ENCODE measurements at regions not wholly inside any gene's neighbourhood (a gene's known extent, or its start where the extent isn't known, plus 50 kb on each side); places are given as distances from the start of the nearest gene placed in this dataset.

- WGBS, 3 donors, result 84 to 87% (median 87%) methylated on average over 4 of the region's 4 CpGs
- Histone ChIP-seq H3K36me3 (no peaks in the 10 kb centered on the region), H3K9me3 (no peaks in the 10 kb centered on the region), H3K4me3 (no peak overlapping the region), H3K27ac (no peak overlapping the region), H3K27me3 (no peaks in the 10 kb centered on the region), H3K4me1 (ENCODE audit: insufficient read depth) (no peaks in the 10 kb centered on the region)
- no peak for TF ChIP-seq EP300 (IDR thresholded peaks at IDR 0.05)
- TF ChIP-seq CTCF (IDR thresholded peaks at IDR 0.05), result no peak
- no peak for TF ChIP-seq POLR2A (IDR thresholded peaks at IDR 0.05)
- no peak for DNase-seq
- intact Hi-C loops (cut with DNase I), result no loop called here
Measured at GRCh38 chr1:98340511-98340910, 321.0 kb upstream of the SNX7 start.

DNA sequence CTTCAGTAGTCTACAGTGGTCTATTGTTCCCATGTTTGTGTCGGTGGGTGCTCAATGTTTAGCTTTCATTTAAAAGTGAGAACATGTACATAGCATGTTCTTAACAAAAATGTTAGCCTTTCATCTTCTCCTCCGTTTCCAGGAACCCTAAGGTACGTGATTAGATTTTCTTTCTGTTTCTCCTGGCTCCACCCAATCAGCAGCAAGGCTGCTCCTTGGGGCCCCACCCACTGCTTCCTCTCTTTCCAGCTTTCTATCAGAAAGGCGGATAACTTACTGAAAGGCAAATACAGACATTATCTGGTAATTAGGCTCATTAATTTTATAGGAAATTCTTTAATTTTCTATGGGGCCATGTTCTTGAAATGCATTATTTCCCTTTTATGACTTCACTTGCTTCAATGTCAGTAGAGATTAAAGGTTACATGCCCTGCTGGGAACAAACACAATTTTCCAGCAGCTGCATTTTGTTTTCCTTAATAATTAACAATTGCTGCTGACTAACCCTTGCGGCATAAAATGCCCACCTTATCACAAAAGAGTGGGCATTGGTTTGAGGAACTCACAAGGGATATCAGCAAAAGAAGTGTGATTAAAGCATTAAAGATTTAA, 324.9 kb upstream of the SNX7 start:
- TF ChIP-seq EP300 (IDR thresholded peaks at IDR 0.05) (no peak), CTCF (IDR thresholded peaks at IDR 0.05) (no peak), POLR2A (IDR thresholded peaks at IDR 0.05) (no peak)
- intact Hi-C loops (cut with DNase I), result no loop called here
- no peak for DNase-seq
- Histone ChIP-seq H3K4me3 (no peak overlapping the region), H3K27me3 (no peaks in the 10 kb centered on the region), H3K4me1 (ENCODE audit: insufficient read depth) (no peaks in the 10 kb centered on the region), H3K36me3 (no peaks in the 10 kb centered on the region), H3K27ac (no peak overlapping the region), H3K9me3 (no peaks in the 10 kb centered on the region)
- WGBS, 3 donors, result 42 to 50% (median 44%) methylated on average over 5 of the region's 5 CpGs

DNA sequence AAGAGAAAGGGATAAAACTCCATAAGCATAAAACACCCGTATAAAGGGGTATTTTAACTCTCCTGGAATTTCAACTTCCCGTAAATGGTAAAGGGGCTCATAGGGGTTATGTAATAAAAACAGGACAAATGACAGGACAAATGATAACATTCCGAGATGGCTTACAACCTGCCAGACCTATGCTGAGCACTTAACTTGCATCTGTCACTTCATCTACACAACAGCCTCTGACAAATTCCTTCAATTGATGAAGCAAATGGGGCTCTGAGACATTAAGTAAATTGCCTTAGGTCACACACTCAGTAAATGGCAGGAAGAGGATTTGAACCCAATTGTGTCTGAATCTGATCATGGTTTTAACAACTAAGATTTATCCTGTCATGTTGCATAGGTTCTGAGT, 327.6 kb upstream of the SNX7 start:
- intact Hi-C loops (cut with DNase I), result no loop called here
- H3K4me3 ChIP-seq, result no peak overlapping the region
- H3K4me1 ChIP-seq (ENCODE audit: insufficient read depth), result no peaks in the 10 kb centered on the region
- H3K27me3 ChIP-seq, result no peaks in the 10 kb centered on the region
- WGBS, 3 donors, result 49 to 62% (median 60%) methylated on average over 3 of the region's 3 CpGs
- DNase-seq, result no peak
- H3K9me3 ChIP-seq, result no peaks in the 10 kb centered on the region
- H3K27ac ChIP-seq, result no peak overlapping the region
- TF ChIP-seq CTCF (IDR thresholded peaks at IDR 0.05), result no peak
- TF ChIP-seq EP300 (IDR thresholded peaks at IDR 0.05), result no peak
- TF ChIP-seq POLR2A (IDR thresholded peaks at IDR 0.05), result no peak
- H3K36me3 ChIP-seq, result no peaks in the 10 kb centered on the region

DNA sequence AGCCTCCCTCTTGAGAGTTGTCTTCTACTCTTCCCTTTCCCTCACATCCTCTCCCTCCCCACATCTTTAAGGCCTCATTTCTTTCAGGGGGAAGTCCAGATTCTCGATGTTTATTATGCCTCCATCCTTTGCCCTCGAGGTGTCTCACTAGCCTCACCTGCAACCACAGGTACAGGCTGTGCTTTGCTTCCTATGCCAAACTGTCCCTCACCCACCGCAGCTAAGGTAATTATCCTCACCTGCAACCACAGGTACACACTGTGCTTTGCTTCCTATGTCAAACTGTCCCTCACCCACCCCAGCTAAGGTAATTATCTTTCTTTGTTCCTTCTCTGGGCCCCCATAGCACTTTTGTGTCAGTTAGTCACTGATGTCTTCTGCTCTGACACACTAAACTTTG, 328.1 kb upstream of the SNX7 start:
- WGBS, 3 donors, result 80 to 85% (median 82%) methylated on average over 3 of the region's 3 CpGs
- no peak for DNase-seq
- Histone ChIP-seq H3K4me1 (ENCODE audit: insufficient read depth) (no peaks in the 10 kb centered on the region), H3K9me3 (no peaks in the 10 kb centered on the region), H3K27ac (no peak overlapping the region), H3K36me3 (no peaks in the 10 kb centered on the region), H3K27me3 (no peaks in the 10 kb centered on the region), H3K4me3 (no peak overlapping the region)
- intact Hi-C loops (cut with DNase I), result no loop called here
- TF ChIP-seq CTCF (IDR thresholded peaks at IDR 0.05) (no peak), EP300 (IDR thresholded peaks at IDR 0.05) (no peak), POLR2A (IDR thresholded peaks at IDR 0.05) (no peak)

All from ovary (tissue), 7 donors.